SK-N-MC (cell line): ENCODE measurements at regions not wholly inside any gene's neighbourhood (a gene's known extent, or its start where the extent isn't known, plus 50 kb on each side); places are given as distances from the start of the nearest gene placed in this dataset.

Source experiments
- EZH2 ChIP-seq: fragments of 200-600 bp; sonication (generic); IDR thresholded peaks from one replicate; pipeline ENCODE4 v1.6.1; 2017; ENCODE audit warnings: antibody characterized with exemption
- FOXP2 ChIP-seq: optimal IDR thresholded peaks from 2 replicates; pipeline ENCODE3; 2011; ENCODE audit warnings: mild to moderate bottlenecking, moderate library complexity; ENCODE audit not compliant: insufficient read depth; ENCODE audit errors: extremely low read length, control extremely low read depth
- POLR2AphosphoS5 ChIP-seq: IDR thresholded peaks from 2 replicates; pipeline ENCODE4 v1.6.1; 2012; ENCODE audit warnings: mild to moderate bottlenecking, low read depth, low read length, borderline replicate concordance

DNA sequence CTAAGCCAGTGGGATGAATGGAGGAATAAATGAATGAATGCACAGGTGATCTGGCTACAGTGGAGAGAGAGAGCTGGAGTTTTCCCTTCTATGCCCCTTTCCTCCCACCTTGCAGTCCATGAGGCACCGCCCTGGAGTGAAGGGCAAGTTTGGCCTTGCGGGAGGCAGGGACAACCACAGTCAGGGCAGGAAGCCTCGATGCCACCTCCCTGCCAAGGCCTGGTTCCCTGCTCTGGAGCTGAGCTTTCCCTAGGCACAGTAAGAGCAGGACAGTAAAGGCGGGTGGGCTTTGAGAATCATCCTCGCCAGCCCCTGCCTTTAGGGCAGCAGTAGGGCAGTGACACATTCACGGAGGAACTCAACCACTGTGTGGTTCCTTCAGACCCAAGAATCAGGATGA, 72.6 kb downstream of the RBFOX3 start:
- TF ChIP-seq EZH2, result no peak
- no peak for TF ChIP-seq POLR2AphosphoS5
- TF ChIP-seq FOXP2, result no peak
